IMR-90 (cell line): ENCODE measurements at regions not wholly inside any gene's neighbourhood (a gene's known extent, or its start where the extent isn't known, plus 50 kb on each side); places are given as distances from the start of the nearest gene placed in this dataset.

Experiments
- ATAC-seq: fragments of 200-7000 bp; cut with Tn5 transposase; 2 replicates; pipeline ENCODE4 v1.9.1; 2020; ENCODE audit warnings: low read depth, mild to moderate bottlenecking, moderate library complexity
- BruUV-seq: library from RNA; stranded (reverse); fragments of 400-500 nt; replicated peaks from 2 replicates; lab custom pipeline; 2021; lab: Mats Ljungman, UMichigan
- CTCF ChIA-PET: fragments of 300-600 bp; formaldehyde crosslinking; extraction: SDS; loops from one replicate; lab custom pipeline; 2021; ENCODE audit warnings: antibody characterized with exemption; lab: Yijun Ruan, JAX
- POLR2A ChIA-PET: fragments of 300-600 bp; sonication (Branson Sonifier 250); formaldehyde crosslinking; loops from one replicate; lab custom pipeline; 2022; ENCODE audit warnings: antibody characterized with exemption; ENCODE audit not compliant: unreplicated experiment; lab: Charles Lee
- DNase-seq: peaks from one replicate; pipeline ENCODE4 v3.0.0; 2013
- H2AFZ ChIP-seq: replicated peaks from 2 replicates; pipeline ENCODE3; 2013; ENCODE audit warnings: low read length, mild to moderate bottlenecking; ENCODE audit not compliant: poor library complexity
- H2AK5ac ChIP-seq: 2 replicates; pipeline ENCODE4 v1.6.1; 2013; ENCODE audit warnings: low read depth, low read length, inconsistent platforms
- H2AK9ac ChIP-seq: replicated peaks from 2 replicates; pipeline ENCODE3; 2013; ENCODE audit warnings: mild to moderate bottlenecking, low read depth, low read length, moderate library complexity; ENCODE audit not compliant: poor library complexity
- H2BK120ac ChIP-seq: 2 replicates; pipeline ENCODE4 v1.6.1; 2013; ENCODE audit warnings: low read depth, low read length, inconsistent platforms
- H2BK15ac ChIP-seq: 3 replicates; pipeline ENCODE4 v1.6.1; 2013; ENCODE audit warnings: low read depth, low read length, inconsistent platforms
- H2BK20ac ChIP-seq: 2 replicates; pipeline ENCODE4 v1.6.1; 2013; ENCODE audit warnings: low read depth, mild to moderate bottlenecking, inconsistent platforms, low read length, moderate library complexity
- H2BK5ac ChIP-seq: 2 replicates; pipeline ENCODE4 v1.6.1; 2013; ENCODE audit warnings: mild to moderate bottlenecking, low read depth, low read length, inconsistent platforms; ENCODE audit not compliant: poor library complexity, severe bottlenecking
- H3K14ac ChIP-seq: replicated peaks from 2 replicates; pipeline ENCODE4 v1.6.1; 2013; ENCODE audit warnings: low read depth, low read length, inconsistent platforms
- H3K18ac ChIP-seq: 2 replicates; pipeline ENCODE4 v1.6.1; 2013; ENCODE audit warnings: low read depth, low read length, control low read depth
- H3K23ac ChIP-seq: 2 replicates; pipeline ENCODE4 v1.6.1; 2013; ENCODE audit warnings: low read depth, low read length, inconsistent platforms
- H3K27ac ChIP-seq: 2 replicates; pipeline ENCODE4 v1.5.1; 2013; ENCODE audit warnings: mild to moderate bottlenecking, control low read depth, low read length; ENCODE audit not compliant: insufficient read depth
- H3K27me3 ChIP-seq: 2 replicates; pipeline ENCODE4 v1.6.1; 2013; ENCODE audit warnings: low read length; ENCODE audit not compliant: control insufficient read depth, insufficient read depth
- H3K36me3 ChIP-seq: 2 replicates; pipeline ENCODE4 v1.6.1; 2013; ENCODE audit warnings: low read length, mixed read lengths; ENCODE audit not compliant: control insufficient read depth, insufficient read depth
- H3K4ac ChIP-seq: 2 replicates; pipeline ENCODE4 v1.6.1; 2013; ENCODE audit warnings: low read depth, low read length, inconsistent platforms
- H3K4me1 ChIP-seq: 2 replicates; pipeline ENCODE4 v1.6.1; 2013; ENCODE audit warnings: low read length, mixed read lengths; ENCODE audit not compliant: control insufficient read depth, insufficient read depth
- H3K4me2 ChIP-seq: 2 replicates; pipeline ENCODE4 v1.6.1; 2013; ENCODE audit warnings: low read depth, mild to moderate bottlenecking, control low read depth, low read length, moderate library complexity
- H3K4me3 ChIP-seq: 2 replicates; pipeline ENCODE4 v1.5.1; 2013; ENCODE audit warnings: low read depth, mild to moderate bottlenecking, control low read depth, low read length, moderate library complexity; ENCODE audit not compliant: insufficient read depth
- H3K56ac ChIP-seq: 2 replicates; pipeline ENCODE4 v1.6.1; 2013; ENCODE audit warnings: low read length, inconsistent platforms; ENCODE audit not compliant: insufficient read depth; ENCODE audit errors: extremely low read depth
- H3K79me1 ChIP-seq, 2 experiments: 2 replicates each; pipeline ENCODE4 v1.6.1; 2013; ENCODE audit warnings: low read length in 2 of 2, inconsistent platforms in 1 of 2, low read depth in 1 of 2
- H3K9ac ChIP-seq: 2 replicates; pipeline ENCODE4 v1.6.1; 2013; ENCODE audit warnings: low read depth, low read length, control low read depth
- H3K9me1 ChIP-seq: 2 replicates; pipeline ENCODE4 v1.6.1; 2013; ENCODE audit warnings: low read length, inconsistent platforms; ENCODE audit not compliant: insufficient read depth
- H3K9me3 ChIP-seq: 2 replicates; pipeline ENCODE4 v1.6.1; 2013; ENCODE audit warnings: low read length; ENCODE audit not compliant: control insufficient read depth, insufficient read depth
- H4K20me1 ChIP-seq: 2 replicates; pipeline ENCODE4 v1.6.1; 2013; ENCODE audit warnings: low read length, inconsistent platforms; ENCODE audit not compliant: insufficient read depth
- H4K5ac ChIP-seq: 2 replicates; pipeline ENCODE4 v1.6.1; 2013; ENCODE audit warnings: mild to moderate bottlenecking, low read depth, low read length, control low read depth
- H4K8ac ChIP-seq, 2 experiments: 2 replicates each; pipeline ENCODE4 v1.6.1; 2013; ENCODE audit warnings: low read depth in 2 of 2, low read length in 2 of 2, control low read depth in 1 of 2, inconsistent platforms in 1 of 2
- H4K91ac ChIP-seq: 2 replicates; pipeline ENCODE4 v1.6.1; 2013; ENCODE audit warnings: low read depth, low read length, inconsistent platforms; ENCODE audit not compliant: insufficient read depth
- CEBPB ChIP-seq: IDR thresholded peaks from 2 replicates; pipeline ENCODE4 v1.6.1; 2012; ENCODE audit warnings: low read depth, low read length, improper control_type of control experiment
- FOS ChIP-seq: fragments of 150-350 bp; IDR thresholded peaks from 2 replicates; pipeline ENCODE4 v1.6.1; 2016; ENCODE audit warnings: low read depth, low read length
- MAZ ChIP-seq: IDR thresholded peaks from 2 replicates; pipeline ENCODE4 v1.6.1; 2012; ENCODE audit warnings: low read depth, mild to moderate bottlenecking, low read length, improper control_type of control experiment, moderate library complexity, borderline replicate concordance
- NFE2L2 ChIP-seq: fragments of 150-350 bp; IDR thresholded peaks from 2 replicates; pipeline ENCODE4 v1.6.1; 2016; ENCODE audit warnings: low read depth, mild to moderate bottlenecking, low read length
- RCOR1 ChIP-seq: IDR thresholded peaks from 2 replicates; pipeline ENCODE4 v1.6.1; 2012; ENCODE audit warnings: mild to moderate bottlenecking, low read length, improper control_type of control experiment; ENCODE audit not compliant: insufficient replicate concordance
- SMC3 ChIP-seq: fragments of 150-350 bp; IDR thresholded peaks from 2 replicates; pipeline ENCODE4 v1.6.1; 2016; ENCODE audit warnings: low read depth, mild to moderate bottlenecking, antibody characterized with exemption, low read length, moderate library complexity
- WGBS, 2 experiments: methylation state at CpG; one replicate each; pipeline versions ENCODE4 v1.1.5 to v1.1.7; 2013; ENCODE audit warnings: missing lambda C conversion rate in 2 of 2; ENCODE audit not compliant: insufficient read length in 1 of 2; ENCODE audit errors: extremely low coverage in 2 of 2; 5-methylcytosine and 5-hydroxymethylcytosine counted together
- dilution Hi-C: fragments of 300-500 bp; cut with HindIII; formaldehyde crosslinking; loops from one replicate; pipeline ENCODE4 v1.14.3; 2018; ENCODE audit warnings: low sequenced_read_pairs; ENCODE audit not compliant: unreplicated experiment
- in situ Hi-C: fragments of 300-500 bp; cut with MboI; formaldehyde crosslinking; loops from 3 replicates; pipeline ENCODE4 v1.14.3; 2019; ENCODE audit warnings: low sequenced_read_pairs, inconsistent platforms, mixed read lengths
- intact Hi-C: fragments of 100-400 bp; cut with micrococcal nuclease; formaldehyde crosslinking; loops from 2 replicates; pipeline ENCODE4 v1.10.0; 2022

- intact Hi-C loops: no loop called here
- H3K4ac ChIP-seq: no peak overlapping the region
- H3K27ac ChIP-seq: no peak overlapping the region
- dilution Hi-C loops: no loop called here
- no peak overlapping the region for H3K4me3 ChIP-seq
- H3K56ac ChIP-seq: no peak overlapping the region
- no peaks in the 10 kb centered on the region for H3K36me3 ChIP-seq
- ATAC-seq (no peak), DNase-seq (no peak)
- H2BK5ac ChIP-seq: no peak overlapping the region
- H2BK20ac ChIP-seq: no peak overlapping the region
- no peaks in the 10 kb centered on the region for H3K9me1 ChIP-seq
- no TSS peak for BruUV-seq
- no peak overlapping the region for H3K14ac ChIP-seq
- peaks cover 11% of the 10 kb centered on the region for H3K9me3 ChIP-seq
- no peak overlapping the region for H2AFZ ChIP-seq
- in situ Hi-C loops: no loop called here
- H2BK15ac ChIP-seq: no peak overlapping the region
- no peak overlapping the region for H2AK5ac ChIP-seq
- H4K8ac ChIP-seq: no peak overlapping the region
- H3K27me3 ChIP-seq: no peaks in the 10 kb centered on the region
- no peaks in the 10 kb centered on the region for H3K4me1 ChIP-seq
- CTCF ChIA-PET: no interaction called here
- no peak overlapping the region for H3K18ac ChIP-seq
- no peak for TF ChIP-seq CEBPB
- no peak for TF ChIP-seq NFE2L2
- no peak for TF ChIP-seq FOS
- TF ChIP-seq SMC3: no peak
- TF ChIP-seq MAZ: no peak
- TF ChIP-seq RCOR1: no peak
- H4K5ac ChIP-seq: no peak overlapping the region
- WGBS, 2 experiments: no CpG with 5 or more reads among the region's 3 CpGs
- no peaks in the 10 kb centered on the region for H4K20me1 ChIP-seq
- H3K4me2 ChIP-seq: no peak overlapping the region
- no peaks in the 10 kb centered on the region for H3K79me1 ChIP-seq
- no peak overlapping the region for H3K23ac ChIP-seq
- POLR2A ChIA-PET: no interaction called here
- H3K9ac ChIP-seq: no peak overlapping the region
- H2AK9ac ChIP-seq: no peak overlapping the region
- H2BK120ac ChIP-seq: no peak overlapping the region
- no peak overlapping the region for H4K91ac ChIP-seq
Measured at GRCh38 chr2:15853903-15854302, 86.4 kb upstream of the MYCN start.
